ENCODE measurements at regions not wholly inside any gene's neighbourhood (a gene's known extent, or its start where the extent isn't known, plus 50 kb on each side); places are given as distances from the start of the nearest gene placed in this dataset.

GRCh38 chr7:32179567-32179966, 109.4 kb upstream of the PDE1C start:
- peak in 1 of 56 donors; percentile 25 for DNase-seq

GRCh38 chr7:32178677-32179366, 108.6 kb upstream of the PDE1C start:
- DNase-seq: no peak

GRCh38 chr7:32177232-32177631, 107.0 kb upstream of the PDE1C start:
- no peak for DNase-seq

GRCh38 chr7:32175099-32175498, 104.9 kb upstream of the PDE1C start:
- DNase-seq: no peak

GRCh38 chr7:32171248-32171647, 101.0 kb upstream of the PDE1C start:
- DNase-seq: no peak

GRCh38 chr7:32170838-32171237, 100.6 kb upstream of the PDE1C start:
- no peak for DNase-seq

GRCh38 chr7:32169228-32169627, 99.0 kb upstream of the PDE1C start:
- no peak for DNase-seq

- DNase-seq: no peak
Measured at GRCh38 chr7:32167815-32168214, 97.6 kb upstream of the PDE1C start.

GRCh38 chr7:32167256-32167655, 97.0 kb upstream of the PDE1C start:
- DNase-seq: no peak

- DNase-seq: peak in 7 of 56 donors; percentile 3 to 40 (median 10)
Measured at GRCh38 chr7:32164341-32164996, 94.3 kb upstream of the PDE1C start.

- no peak for DNase-seq
Measured at GRCh38 chr7:32163896-32164295, 93.7 kb upstream of the PDE1C start.

GRCh38 chr7:32163141-32163806, 93.1 kb upstream of the PDE1C start:
- peak in 2 of 56 donors; percentile 7 to 15 for DNase-seq

- no peak for DNase-seq
Measured at GRCh38 chr7:32161708-32162107, 91.5 kb upstream of the PDE1C start.

- no peak for DNase-seq
Measured at GRCh38 chr7:32158751-32159745, 88.8 kb upstream of the PDE1C start.

GRCh38 chr7:32158076-32158475, 87.9 kb upstream of the PDE1C start:
- DNase-seq: no peak

- peak in 1 of 56 donors; percentile 6 for DNase-seq
Measured at GRCh38 chr7:32155712-32156111, 85.5 kb upstream of the PDE1C start.

GRCh38 chr7:32154797-32155196, 84.6 kb upstream of the PDE1C start:
- DNase-seq: peak in 4 of 56 donors; percentile 4 to 34 (median 22)

- DNase-seq: no peak
Measured at GRCh38 chr7:32153006-32153405, 82.8 kb upstream of the PDE1C start.

GRCh38 chr7:32152576-32152975, 82.4 kb upstream of the PDE1C start:
- no peak for DNase-seq

GRCh38 chr7:32150589-32150988, 80.4 kb upstream of the PDE1C start:
- no peak for DNase-seq

GRCh38 chr7:32150039-32150438, 79.8 kb upstream of the PDE1C start:
- no peak for DNase-seq
